ENCODE measurements at regions not wholly inside any gene's neighbourhood (a gene's known extent, or its start where the extent isn't known, plus 50 kb on each side); places are given as distances from the start of the nearest gene placed in this dataset.
"Not testable (repeated sequence)": the region's sequence is repeated elsewhere in the genome, so short reads cannot be mapped to it uniquely, and the experiment has no call there.

GRCh38 chr1:148228846-148229245 is 76.8 kb upstream of the NBPF11 start:
- H3K9me3 Mint-ChIP-seq (ENCODE audit: low read depth); POLR2A ChIA-PET; H3K4me1 Mint-ChIP-seq; intact Hi-C loops (cut with DNase I, micrococcal nuclease); CTCF ChIA-PET; ATAC-seq; H3K4me3 Mint-ChIP-seq; H3K36me3 Mint-ChIP-seq (ENCODE audit: low read depth); DNase-seq; H3K27me3 Mint-ChIP-seq; H3K27ac Mint-ChIP-seq: not testable (repeated sequence)

DNA sequence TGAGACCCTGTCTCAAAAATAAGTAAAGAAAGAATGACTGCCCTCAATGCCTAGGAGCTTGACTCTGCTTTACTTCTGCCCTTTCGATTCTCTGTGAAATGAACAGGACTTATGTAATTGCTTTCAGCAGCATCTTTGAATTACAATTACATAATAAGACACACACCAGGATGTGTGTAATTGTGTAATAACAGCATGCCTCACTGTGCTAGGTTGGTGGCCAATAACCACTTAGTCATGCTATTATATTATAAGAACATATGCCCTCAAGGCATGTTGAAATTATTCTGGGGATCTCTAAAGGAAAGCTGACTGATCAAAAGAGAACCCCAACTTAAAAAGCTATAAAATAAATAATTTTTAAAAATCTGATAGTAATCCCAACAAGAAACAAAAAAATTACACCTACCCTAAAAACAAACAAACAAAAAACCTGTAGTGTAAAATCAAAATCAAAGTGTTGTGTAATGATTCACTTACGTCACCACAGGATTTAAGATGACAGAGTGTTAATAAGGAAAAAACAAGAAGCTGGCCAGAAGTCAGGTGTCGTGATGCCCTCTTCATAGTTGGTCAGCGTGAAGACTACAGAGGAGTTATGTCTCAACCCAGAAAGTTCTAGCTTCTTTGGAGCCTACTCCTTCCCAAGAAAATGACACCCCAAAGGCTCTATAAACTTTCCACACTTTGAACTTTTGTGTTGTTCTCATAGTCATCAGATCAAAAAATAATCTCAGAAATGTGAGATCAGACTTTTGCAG is 70.5 kb upstream of the NBPF11 start:
- H3K9me3 Mint-ChIP-seq (ENCODE audit: low read depth); POLR2A ChIA-PET; H3K4me1 Mint-ChIP-seq; H3K4me3 Mint-ChIP-seq; ATAC-seq; H3K27me3 Mint-ChIP-seq; H3K27ac Mint-ChIP-seq; intact Hi-C loops (cut with DNase I, micrococcal nuclease); DNase-seq; H3K36me3 Mint-ChIP-seq (ENCODE audit: low read depth); CTCF ChIA-PET: not testable (repeated sequence)

- H3K36me3 Mint-ChIP-seq (ENCODE audit: low read depth); intact Hi-C loops (cut with DNase I, micrococcal nuclease); H3K4me3 Mint-ChIP-seq; CTCF ChIA-PET; H3K4me1 Mint-ChIP-seq; DNase-seq; H3K27me3 Mint-ChIP-seq; POLR2A ChIA-PET; H3K27ac Mint-ChIP-seq; H3K9me3 Mint-ChIP-seq (ENCODE audit: low read depth); ATAC-seq: not testable (repeated sequence)
Measured at GRCh38 chr1:148221593-148221992, 69.5 kb upstream of the NBPF11 start.

- DNase-seq; H3K27ac Mint-ChIP-seq; intact Hi-C loops (cut with DNase I, micrococcal nuclease); POLR2A ChIA-PET; H3K36me3 Mint-ChIP-seq (ENCODE audit: low read depth); H3K9me3 Mint-ChIP-seq (ENCODE audit: low read depth); H3K4me3 Mint-ChIP-seq; CTCF ChIA-PET; H3K4me1 Mint-ChIP-seq; H3K27me3 Mint-ChIP-seq; ATAC-seq: not testable (repeated sequence)
Measured at GRCh38 chr1:148219229-148219628, 67.1 kb upstream of the NBPF11 start.

DNA sequence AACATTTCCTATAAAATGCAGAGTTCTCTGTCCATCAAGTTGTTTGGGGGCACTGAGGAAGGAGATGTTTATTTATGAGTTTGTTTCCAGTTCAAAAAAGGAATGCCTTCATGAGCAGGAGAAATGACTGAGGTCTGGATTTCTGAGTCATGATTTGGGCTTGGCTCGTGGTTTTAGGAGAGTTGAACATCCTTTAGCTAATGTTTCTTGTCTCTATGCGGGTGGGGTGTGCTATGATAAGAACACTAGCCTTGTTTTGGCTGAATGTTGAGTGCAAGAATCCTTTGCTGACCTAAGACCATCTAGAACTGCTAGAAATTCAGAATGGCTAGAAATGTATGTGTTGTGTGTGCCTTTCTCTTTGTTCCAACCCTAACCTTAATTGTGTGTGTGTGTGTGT is 59.1 kb upstream of the NBPF11 start:
- H3K27me3 Mint-ChIP-seq; H3K4me1 Mint-ChIP-seq; intact Hi-C loops (cut with DNase I, micrococcal nuclease); CTCF ChIA-PET; H3K9me3 Mint-ChIP-seq (ENCODE audit: low read depth); H3K36me3 Mint-ChIP-seq (ENCODE audit: low read depth); H3K4me3 Mint-ChIP-seq; POLR2A ChIA-PET; ATAC-seq; DNase-seq; H3K27ac Mint-ChIP-seq: not testable (repeated sequence)

- H3K27me3 Mint-ChIP-seq; H3K4me1 Mint-ChIP-seq; H3K9me3 Mint-ChIP-seq (ENCODE audit: low read depth); POLR2A ChIA-PET; H3K36me3 Mint-ChIP-seq (ENCODE audit: low read depth); intact Hi-C loops (cut with DNase I, micrococcal nuclease); H3K27ac Mint-ChIP-seq; DNase-seq; H3K4me3 Mint-ChIP-seq; ATAC-seq; CTCF ChIA-PET: not testable (repeated sequence)
Measured at GRCh38 chr1:148210624-148211023, 58.5 kb upstream of the NBPF11 start.

DNA sequence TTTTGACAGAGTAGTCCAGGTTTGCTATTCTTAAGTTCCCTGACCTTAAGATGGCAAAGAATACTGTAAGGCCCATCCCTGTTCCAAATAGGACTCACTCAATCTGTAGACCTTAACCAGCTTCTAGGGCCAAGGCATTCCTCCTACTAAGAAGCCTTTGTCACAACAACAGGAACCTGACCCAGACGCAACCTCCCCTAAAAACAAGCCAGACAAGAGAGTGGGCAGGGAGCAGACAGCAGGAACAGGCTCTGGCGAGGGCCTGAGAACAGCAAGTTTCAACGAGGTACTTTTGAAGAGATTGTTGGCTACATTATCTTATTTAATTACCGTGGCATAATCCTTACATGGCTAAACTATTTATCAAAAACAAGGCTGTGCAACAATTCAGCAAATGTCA is 58.1 kb upstream of the NBPF11 start:
- H3K27ac Mint-ChIP-seq; H3K4me1 Mint-ChIP-seq; H3K27me3 Mint-ChIP-seq; intact Hi-C loops (cut with DNase I, micrococcal nuclease); ATAC-seq; CTCF ChIA-PET; H3K4me3 Mint-ChIP-seq; DNase-seq; H3K9me3 Mint-ChIP-seq (ENCODE audit: low read depth); H3K36me3 Mint-ChIP-seq (ENCODE audit: low read depth); POLR2A ChIA-PET: not testable (repeated sequence)

DNA sequence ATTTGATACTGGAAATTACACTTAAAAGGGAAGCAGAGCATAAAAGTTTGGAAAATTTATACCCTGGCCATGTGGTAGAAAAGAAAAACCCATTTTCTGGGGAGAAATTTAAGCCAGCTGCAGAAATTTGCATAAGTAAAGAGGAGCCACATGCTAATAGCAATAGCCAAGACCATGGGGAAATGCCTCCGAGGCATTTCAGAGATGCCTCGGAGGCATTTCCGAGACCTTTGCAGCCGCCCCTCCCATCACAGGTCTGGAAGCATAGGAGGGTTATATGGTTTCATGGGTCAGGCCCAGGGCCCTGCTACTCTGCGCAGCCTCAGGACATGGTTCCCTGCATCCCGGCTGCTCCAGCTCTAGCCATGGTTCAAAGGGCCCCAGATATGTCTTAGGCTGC is 49.9 kb upstream of the NBPF11 start:
- intact Hi-C loops (cut with DNase I, micrococcal nuclease); POLR2A ChIA-PET; H3K27ac Mint-ChIP-seq; H3K4me1 Mint-ChIP-seq; H3K9me3 Mint-ChIP-seq (ENCODE audit: low read depth); CTCF ChIA-PET; ATAC-seq; DNase-seq; H3K36me3 Mint-ChIP-seq (ENCODE audit: low read depth); H3K4me3 Mint-ChIP-seq; H3K27me3 Mint-ChIP-seq: not testable (repeated sequence)

Small RNAs in the stretch of these regions (microRNA-seq; reads per million reads assigned to microRNA genes)
- gene MIR5087 (ENCODE audit: borderline replicate concordance) (1.8 reads per million), gene MIR6077 (ENCODE audit: borderline replicate concordance) (1.8 reads per million)
